CD4-positive, alpha-beta T cell treated with Interferon alpha-2 for 1 hour (primary cell): ENCODE measurements at regions not wholly inside any gene's neighbourhood (a gene's known extent, or its start where the extent isn't known, plus 50 kb on each side); places are given as distances from the start of the nearest gene placed in this dataset.

Source experiments
- DNase-seq, 2 donors: peaks; one replicate each; pipeline ENCODE4 v3.0.0-alpha.2; 2020 to 2022

DNA sequence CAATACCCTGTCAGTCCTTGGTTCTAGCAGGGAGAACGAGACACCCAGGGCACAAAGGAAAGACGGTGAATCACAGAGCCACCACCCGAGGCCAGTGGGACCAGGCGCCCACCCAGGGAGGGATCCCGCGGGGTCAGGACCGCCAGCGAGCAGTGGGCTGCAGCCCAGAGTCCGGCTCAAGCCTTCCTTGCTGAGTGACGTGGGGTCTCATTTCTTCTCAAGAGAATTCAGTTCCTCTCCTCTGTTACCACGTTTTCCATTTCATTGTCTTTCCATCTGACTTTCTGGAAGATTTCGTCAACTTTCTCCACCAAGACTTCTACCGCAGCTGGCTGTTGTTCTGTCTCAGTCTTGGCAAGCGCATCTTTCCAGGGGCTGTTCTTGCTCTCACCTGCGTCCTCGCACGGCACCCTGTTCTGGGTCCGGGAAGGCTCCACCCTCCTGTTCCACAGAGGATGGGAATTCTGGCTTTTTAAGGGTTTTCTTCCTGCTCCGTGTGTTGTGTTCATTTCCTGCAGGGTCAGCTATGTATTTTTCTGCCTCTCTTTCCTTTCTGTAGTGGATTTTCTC is 248.6 kb downstream of the NDUFA10 start:
- DNase-seq, result no peak

DNA sequence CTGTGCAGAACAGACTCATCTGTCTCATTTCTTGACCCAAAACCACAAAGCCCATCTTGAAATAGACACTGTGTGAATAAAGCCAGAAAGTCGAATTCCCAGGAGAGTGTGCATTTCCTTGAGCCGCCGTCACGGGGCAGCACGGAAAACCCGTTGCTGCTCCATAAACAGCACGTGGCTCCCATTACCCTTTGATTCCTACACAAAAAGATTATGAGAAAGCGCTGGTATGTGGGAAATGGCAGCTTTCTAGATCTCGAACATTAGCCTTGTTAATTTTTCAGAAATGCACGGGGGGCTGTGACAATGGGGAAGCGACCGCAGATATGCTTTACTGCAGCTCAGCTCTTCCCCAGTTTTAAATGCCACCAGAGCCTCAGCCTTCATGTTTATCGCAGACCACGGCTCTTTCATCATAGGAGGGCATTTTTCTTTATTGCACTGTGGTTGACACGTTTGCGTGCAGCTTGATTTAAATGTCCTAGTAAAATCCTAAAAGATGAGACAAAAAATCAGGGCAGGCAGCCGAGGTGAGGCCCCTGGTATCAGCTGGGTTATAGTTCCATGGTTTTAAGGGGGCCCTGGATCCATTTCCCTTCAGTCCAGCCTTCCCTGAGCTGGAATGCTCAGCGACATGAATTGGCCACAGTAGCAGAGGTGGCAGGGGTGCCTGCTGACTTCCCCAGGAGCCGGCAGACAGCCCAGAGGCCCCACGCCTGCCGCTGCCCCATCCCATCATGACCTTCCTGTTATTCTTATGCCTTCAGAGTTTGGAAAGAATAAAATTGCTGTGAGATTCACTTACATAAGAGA is 249.3 kb downstream of the NDUFA10 start:
- DNase-seq, result no peak

DNA sequence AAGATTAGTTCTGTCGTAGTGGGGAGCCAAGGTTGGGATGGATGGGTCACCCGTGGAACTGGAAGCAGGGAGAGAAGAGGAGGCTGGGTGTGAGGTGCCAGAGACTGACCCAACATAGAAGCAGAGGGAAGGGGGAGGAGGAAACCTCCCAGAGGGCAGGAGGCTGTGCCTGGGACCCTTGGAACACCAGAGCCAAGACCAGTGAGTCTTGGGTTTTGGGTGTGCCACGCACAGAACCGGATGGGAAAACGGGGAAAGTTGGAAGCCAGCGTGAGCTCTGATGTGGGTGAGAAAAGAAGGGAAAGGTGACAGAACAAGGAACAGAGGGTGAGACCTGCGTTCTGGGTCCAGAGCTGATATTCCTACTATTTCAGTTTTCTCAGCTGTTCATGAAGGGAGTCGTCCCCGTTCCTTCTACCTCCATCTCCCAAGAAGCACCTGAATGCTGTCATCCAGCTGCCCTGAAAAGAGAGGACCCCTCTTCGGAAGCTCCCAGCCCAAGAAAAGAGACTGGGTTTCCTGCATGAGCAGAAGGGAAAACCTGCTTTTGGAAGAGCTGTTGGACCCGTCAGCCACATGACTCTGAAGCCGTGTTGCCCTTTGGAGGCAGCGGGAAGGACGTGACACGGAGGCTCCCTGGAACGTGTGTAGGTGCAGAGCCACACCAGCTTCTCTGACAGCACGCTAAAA is 250.1 kb downstream of the NDUFA10 start:
- DNase-seq, result no peak

DNA sequence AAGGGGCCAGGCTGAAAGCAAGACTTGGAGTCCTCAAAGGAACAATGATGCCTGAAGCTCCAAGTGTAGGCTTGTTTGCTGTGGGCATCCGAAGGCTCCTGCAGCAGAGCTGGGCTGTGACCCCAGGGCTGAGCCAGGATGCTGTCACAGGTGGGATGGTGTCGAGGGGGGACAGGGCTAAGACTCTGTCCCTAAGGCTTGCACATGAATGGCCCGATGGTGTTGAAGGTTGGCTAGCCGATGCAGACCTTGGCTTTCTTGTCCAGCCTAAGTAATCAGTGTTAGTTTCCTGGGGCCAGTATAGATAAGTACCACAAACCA is 251.0 kb downstream of the NDUFA10 start:
- peak in 1 of 2 donors; percentile 0 for DNase-seq

DNA sequence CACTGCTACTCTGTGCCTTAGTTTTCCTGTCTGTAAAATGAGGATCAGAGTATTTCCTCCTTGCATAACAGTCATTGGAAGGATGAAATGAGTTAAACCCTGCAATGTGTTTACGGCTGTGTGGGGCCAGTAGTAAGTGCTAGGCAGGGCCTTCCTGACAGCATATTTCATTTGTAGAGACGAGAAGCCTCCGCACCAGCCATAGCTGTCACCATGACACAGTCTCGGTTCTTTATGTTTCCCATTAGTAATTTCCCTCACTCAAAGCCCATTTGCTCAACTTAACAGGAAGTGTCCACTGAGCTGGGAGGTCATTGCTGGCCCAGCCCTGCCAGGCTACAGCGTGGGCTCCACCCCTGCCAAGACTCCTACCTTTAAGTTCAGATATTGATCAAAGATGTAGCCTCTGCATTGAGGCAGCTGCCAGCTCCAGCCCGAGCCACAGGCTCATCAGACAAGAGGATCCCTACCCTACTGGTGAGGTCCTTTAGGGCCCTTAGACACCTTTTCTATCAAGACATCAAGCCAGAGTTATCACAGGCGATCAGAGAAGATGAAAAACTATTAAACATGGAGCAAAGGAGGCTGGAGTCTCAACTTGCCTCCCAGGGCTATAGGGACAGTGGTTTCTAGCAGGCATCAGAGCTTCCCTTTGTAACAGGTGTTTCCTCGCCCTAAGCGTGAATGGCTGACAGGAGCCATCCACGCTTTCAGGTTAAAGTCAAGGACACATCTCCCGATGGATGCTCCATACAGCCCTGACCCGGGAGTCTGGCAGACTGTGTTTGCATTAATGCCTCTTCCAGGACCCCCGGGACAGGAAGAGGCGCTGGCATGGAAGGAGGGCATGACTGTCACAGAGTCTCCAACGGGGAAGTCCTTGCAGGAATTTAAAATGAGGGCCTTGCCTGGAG is 251.7 kb downstream of the NDUFA10 start:
- DNase-seq, result peak in 1 of 2 donors; percentile 0

DNA sequence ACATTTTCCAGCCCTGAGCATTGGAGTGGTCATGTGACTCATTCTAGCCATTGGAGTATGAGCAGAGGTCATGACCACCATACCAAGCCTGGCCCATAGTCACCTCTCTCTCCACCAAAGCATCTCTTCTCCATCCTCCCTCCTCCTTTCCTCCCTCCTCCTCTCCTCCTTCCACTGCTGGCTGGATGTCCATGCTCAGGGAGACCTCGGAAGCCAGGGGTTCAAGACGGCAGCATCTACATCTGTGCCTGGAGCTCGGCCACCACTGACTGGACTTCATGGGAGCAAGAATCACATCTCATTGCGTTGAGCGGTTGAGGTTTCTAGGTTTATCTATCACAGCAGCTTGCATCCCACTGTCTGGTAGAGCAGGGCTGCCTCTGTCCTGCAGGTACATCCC is 252.4 kb downstream of the NDUFA10 start:
- no peak for DNase-seq

DNA sequence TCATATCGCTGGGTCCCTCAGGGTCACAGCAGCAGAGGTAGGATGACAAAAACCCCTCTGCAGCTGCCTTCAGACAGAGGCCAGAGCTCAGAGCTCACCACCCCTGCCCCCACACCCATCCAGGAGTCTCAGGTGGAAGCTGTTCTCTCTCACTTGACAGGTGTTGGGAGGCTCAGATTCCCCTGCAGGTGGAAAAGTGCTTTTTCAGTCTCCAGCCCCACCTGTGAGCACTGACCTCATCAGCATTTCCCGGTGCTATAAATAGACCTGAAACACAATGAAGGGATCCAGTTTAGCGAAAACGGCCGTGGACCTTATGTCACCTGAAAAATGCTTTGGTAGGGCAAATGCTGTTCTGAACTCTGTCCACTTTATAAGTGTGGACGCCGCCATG is 254.9 kb downstream of the NDUFA10 start:
- no peak for DNase-seq

DNA sequence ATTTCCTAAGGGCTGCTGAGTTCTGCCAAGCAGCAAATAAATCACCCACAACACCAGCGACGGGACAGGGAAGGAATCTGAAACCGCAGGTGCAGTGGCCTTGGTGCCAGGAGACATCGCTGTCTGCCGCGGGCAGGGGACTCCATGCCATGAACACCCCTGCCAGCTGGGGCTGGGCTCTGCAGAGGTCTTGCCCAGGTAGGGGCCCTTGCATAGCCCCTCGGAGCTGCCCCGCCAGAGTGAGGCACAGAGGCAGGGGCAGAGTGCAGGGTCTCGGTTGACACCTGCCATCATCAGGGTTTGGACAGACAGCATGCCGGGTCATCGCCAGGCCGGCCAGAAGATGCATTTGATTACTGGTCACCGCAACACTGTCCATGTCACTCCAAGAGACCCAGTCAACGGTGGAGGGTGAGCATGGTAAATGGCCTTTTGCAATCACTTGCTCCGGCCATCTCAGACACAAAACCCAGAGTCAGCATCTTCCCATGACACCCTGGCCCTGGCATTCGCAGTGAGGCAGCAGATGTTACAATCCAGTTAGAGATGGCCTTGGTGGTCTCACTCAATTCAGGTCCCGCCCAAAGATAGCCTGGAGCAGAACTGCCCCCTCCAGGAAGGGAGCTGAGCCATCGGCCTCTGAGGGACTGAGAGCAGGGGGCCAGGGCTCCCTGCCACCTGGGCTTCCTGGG is 255.4 kb downstream of the NDUFA10 start:
- no peak for DNase-seq

DNA sequence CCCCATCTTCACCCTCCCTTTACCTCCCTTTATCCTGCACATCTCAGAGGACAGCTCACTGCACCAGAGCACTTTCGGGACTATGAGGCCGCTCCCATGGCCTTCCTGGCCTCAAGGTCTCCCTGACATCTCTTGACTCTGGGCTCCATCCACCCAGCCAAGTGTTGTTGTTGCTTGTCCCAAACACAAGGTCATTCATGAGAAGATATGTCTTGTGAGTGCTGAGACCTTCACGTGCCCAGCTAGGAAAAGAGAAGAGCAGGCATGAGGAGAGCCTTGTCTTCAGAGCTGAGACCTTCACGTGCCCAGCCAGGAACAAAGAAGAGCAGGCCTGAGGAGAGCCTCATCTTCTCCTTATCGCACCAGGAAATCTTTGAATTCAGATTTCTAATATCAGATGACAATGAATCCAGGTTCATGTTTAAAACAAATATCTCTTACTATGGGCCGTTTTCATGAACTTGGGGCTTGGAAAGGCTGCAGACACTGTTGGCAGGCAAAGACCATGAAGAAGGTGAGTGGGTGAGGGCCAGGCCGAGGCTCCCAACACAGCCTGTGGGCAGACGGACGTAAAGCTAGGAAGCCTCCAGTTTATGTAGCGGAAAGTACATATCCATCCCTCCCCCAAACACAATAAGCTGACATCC is 256.1 kb downstream of the NDUFA10 start:
- no peak for DNase-seq

DNA sequence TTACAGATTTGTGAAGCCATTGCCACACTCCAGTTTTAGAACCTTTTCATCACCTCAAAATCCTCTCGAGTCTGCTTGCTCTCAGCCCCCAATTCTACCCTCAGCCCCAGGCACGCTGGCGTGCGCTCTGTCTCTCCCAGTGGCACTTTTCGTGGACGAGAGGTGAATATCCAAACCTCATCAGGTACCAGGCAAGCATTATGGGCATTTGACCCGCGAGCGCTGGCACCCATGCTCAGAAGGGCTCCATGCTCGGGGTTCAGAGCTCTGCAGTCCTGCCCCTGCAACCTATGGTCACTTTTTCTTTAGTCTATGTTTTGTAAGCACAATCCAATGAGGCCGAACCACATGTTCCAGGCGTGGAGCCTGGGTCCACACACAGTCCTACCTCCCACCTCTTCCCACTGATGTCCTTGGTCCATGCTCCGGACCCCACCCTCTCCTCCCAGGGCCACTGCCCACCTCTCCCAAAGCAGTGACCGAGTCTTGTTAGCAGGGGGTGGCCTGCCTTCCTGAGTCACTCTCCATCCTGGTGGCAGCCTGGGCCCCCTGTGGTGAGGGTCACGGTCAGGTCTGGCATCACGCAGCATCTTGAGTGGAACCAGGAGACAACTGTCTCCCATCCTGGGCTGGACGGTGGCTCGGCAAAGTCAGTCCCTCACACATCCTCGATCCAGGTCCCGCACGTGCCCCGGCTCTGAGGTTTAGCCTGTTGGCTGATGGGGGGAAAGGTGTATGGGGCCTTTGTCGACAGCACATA is 256.9 kb downstream of the NDUFA10 start:
- no peak for DNase-seq

DNA sequence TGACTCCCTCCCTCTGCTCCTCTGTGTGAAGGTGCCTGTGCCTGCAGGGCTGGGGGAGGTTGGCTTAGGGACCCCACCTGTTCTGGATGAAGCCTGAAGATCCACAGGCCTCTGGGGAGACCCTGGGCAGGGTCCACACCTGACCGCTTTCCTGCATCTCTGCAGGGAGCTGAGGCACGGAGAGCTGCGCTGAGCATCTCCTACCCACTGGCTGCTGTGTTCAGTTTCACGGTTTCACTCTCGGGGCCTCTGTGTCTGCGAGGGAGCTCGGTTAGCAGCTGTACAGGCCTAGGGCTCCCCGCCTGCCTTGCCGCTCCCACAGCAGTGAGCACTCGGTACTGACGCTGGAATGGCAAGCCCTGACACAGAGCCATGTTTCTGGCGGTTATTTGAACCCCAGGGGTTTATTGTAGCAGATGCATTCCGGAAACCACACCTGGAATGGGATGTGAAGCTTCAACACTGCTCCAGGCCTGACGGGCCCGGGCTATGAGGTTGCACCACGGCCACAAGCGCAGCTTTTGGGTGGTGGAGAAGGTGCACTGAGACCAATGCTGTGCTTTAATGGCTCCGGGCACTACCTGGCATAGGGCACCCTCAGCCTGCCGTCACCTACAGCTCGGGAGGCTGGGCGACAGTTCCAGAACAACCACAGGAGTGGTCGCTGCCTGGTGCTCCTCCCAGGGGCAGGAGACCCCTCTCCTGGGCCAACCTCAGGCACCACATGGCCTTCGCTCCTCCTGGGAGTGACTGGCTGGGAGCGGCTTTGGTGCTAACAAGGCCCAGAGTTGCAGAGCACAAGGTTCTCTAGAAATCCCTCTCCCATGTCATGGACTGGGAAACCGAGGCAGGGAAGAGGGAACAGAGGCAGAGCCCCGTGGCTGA is 257.9 kb downstream of the NDUFA10 start:
- no peak for DNase-seq

DNA sequence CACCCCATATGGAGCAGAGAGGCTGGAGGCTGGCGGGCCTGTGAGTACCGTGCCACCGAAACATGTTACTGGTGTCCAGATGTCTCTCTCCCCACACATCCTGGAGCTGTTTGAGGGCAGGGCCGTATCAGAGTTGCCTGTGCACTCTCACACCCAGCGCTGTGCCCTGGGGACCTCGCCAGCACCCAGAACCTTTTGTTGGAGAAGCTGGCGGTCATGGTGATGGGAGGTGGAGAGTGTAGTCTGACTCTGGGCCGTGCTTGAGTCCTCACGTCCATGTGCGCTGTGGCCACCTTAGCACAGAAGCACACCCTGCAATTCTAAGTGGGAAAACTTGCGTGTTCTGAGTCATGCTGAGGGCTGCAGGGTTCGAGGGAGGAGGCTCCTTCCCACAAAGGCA is 259.2 kb downstream of the NDUFA10 start:
- DNase-seq, result no peak

DNA sequence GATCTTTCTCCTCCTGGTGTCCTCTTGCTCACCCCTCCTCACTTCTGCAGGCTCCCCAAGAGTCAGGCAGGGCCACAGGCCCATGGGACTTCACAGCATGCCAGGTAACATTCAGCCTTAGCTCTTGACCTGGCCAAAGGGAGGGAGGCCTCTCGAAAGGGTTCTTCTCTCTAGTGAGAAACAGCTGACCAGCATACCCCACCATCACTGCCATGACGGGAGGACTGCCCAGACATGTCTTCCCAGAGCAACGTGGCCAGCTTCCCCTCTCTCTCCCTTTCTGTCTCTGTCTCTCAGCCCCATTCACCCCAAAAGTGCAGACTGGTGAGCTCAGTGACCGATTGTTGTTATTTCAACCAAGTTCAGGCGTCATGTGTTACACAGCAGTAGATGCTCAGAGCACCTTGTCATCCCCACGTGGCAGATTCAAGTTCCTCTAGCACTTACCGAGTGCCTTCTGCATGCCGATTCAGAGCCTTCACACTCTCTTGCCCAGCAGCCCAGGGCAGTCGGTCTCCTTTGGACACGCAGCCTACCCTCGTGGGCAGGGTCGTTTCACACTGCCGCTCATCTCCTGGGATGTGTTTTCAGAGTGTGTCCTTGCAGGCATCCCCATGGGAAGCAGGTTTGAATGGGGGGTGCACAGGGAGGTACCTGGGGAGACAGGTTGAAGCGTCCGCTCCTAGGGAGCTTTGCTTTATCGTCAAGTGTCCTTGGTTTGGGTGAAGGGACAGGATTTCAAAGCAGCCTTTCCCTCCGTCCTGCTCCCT is 259.9 kb downstream of the NDUFA10 start:
- DNase-seq, result no peak

DNA sequence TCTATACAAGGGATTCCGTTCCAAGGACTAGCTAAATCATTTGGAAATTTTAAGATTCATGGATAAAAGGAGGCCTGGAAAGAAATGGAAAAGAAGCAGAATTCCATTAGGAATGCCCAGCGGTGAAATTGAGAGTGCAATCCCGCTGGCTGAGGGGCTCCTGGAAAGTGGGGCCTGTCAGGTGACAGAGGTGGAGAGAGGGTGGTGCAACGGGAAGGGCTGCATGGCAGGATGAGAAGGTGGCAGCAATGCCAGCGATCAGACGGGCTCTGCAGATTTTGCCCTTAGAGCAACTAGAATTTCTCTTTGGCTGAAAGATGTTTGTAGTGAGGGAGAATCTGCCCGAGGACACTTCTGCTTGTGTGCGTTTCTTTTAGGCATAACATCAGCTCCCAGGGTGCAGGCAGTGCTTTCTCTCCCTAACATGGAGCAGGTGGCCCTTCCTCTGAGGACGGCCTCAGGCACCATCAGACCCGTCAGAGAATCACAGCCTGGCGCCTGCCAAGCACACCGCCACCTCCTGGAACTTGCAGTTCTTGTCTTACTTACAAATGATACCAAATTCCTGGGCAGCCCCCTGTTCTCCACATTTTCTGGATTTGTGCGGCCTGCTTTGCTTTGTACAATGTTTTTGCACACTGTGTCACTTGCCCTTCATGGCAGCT is 261.6 kb downstream of the NDUFA10 start:
- DNase-seq, result no peak

DNA sequence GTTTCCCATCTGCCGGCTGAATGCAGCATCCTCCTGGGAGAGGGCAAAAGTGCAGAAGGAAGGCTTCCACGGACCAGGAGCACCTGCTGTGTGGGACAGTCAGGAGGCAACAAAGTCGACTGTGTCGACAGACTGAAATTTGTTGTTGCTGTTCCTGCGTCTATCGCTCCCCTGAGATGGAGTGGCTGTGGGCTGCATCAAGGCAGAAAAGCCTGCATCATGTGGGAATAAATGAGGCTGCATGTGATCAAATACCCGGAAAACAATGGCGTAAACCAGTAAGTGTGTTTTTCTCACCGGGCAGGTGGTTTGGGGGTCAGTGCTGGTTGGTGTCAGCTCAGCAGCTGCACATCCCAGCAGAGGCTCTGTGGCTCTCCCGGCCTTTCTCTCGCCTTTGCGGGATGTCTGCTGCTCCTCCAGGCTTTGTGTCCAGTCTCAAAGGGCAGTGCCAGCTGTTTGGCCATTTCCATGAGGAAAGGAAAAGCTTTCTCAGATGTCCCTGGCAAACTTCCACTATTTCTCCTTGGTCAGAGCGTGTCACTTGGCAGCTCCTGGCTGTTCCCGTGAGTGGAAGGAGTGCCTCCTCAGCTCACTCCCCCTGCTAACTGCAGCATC is 262.4 kb downstream of the NDUFA10 start:
- DNase-seq, result no peak

DNA sequence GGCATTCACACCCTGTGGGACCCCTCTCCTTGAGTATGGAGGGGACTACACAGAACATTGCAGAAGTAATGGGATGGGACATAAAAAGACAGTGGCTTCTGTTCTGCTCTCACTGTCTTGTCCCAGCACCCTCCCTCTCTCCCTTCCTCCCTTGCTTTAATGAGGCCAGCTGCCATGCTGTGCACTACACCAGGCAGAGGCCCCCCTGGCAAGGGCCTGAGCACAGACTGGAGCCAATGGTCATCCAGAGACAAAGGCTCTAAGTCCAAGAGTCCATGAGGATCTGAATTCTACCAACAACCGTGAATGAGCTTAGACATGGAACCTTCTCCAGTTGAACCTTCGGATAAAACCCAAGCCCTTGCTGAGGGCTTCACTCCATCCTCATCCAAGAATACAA is 263.0 kb downstream of the NDUFA10 start:
- no peak for DNase-seq

DNA sequence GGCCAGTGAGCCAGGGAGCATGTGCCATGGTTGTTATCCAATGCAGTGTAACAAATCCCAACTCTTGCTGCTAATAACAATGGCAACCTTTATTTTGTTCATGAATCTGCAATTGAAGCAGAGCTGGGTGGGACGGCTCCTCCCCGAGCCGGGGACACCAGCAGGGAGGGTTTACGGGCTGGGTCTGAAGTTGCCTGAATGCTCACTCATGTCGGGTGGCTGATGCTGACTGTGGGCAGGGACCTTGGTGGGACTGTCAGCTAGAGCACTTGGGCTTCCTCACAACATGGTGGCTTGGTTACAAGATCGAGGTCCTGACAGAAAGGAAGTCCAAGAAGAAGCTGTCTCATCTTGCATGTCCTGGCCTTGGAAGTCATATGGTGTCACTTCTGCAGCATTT is 264.5 kb downstream of the NDUFA10 start:
- no peak for DNase-seq

DNA sequence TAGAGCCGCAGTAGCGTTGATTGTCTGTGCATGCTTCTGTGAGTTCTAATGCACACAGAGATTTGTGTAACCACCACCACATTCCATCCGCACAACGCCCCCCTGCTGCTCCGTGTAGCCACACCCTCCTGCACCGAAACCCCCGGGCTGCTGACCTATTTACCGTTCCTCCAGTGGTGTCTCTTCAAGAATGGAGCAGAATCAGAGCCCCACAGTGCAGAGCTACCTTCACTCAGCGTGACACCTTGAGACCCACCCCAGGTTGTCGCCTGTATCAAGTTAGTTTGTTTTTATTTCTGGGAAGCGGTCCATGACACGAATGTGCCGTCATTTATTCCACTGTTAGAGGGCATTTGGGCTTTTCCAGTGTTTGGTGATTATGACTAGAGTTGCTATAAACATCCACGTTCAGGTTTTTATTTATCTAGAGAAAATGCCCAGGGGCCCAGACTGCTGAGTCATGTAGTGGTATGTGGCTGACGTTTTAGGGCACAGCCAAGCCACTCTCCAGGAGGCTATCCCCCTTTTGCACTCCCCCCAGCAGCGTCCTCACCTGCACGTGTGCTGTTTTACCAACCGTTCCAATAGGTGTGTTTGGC is 266.8 kb downstream of the NDUFA10 start:
- DNase-seq, result no peak
